ENCODE measurements at regions not wholly inside any gene's neighbourhood (a gene's known extent, or its start where the extent isn't known, plus 50 kb on each side); places are given as distances from the start of the nearest gene placed in this dataset.
"Not testable (repeated sequence)": the region's sequence is repeated elsewhere in the genome, so short reads cannot be mapped to it uniquely, and the experiment has no call there.

DNA sequence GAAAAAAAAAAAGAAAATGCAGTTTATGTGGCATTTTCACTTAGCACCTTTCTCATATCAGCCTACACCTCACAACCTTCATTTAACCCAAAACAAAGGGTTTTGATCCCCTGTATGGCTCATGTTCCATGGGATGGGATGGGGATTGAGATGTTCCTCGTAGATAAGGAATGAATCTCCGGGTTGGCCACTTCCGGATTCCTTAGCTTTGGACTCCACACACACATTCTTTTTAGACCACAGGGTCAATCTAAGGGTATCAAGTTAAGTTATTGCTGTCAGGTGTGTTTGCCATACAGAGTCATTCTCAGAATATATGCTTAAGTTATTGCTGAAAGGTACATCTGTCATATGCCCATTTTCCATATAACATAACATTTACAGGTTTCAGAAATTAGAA lies 301.4 kb upstream of the TGFBR2 start:
- no peak for DNase-seq

DNA sequence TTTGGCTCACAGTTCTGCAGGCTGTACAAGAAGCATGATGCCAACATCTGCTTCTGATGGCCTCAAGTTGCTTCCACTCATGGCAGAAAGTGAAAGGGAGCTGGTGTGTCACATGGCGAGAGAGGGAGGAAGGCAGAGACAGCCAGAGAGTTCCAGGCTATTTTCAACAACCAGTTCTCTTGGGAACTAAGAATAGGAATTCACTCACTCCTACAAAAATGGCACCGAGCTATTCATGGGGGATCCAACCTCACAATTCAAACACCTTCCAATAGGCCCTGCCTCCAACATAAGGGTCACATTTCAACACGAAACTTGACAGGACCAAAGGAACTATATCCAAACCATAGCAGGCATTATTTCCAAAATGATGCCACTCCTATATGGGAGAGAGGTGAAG lies 299.5 kb upstream of the TGFBR2 start:
- no peak for DNase-seq

DNA sequence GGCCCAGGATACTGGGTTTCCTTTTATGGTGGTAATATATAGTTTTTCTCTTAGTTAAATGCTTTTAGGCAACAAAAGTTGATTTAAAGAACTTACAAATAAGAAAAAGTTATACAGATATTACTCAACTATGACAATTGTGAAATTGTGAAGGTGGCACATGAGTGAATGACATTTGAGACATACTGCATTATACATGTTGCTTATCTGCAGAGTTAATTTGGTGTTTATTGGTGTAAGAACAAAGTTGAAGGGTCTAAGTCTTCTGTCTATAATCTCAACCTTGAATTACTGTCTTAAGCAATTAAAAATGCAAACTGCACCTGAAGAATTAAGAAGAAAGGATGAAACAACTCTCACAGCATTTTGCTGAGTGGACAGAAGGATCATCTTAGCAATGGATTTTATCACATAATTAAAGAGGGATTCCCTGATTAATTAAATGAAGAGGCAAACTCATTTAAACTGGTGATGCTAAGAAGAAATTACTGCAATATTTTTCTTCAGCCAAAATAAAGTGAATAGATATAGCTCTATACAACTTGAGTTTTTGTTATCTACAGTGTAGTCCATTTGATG lies 298.9 kb upstream of the TGFBR2 start:
- DNase-seq: no peak

- DNase-seq: no peak
These were observed 298.3 kb upstream of the TGFBR2 start for GRCh38 chr3:30308131-30308530.

DNA sequence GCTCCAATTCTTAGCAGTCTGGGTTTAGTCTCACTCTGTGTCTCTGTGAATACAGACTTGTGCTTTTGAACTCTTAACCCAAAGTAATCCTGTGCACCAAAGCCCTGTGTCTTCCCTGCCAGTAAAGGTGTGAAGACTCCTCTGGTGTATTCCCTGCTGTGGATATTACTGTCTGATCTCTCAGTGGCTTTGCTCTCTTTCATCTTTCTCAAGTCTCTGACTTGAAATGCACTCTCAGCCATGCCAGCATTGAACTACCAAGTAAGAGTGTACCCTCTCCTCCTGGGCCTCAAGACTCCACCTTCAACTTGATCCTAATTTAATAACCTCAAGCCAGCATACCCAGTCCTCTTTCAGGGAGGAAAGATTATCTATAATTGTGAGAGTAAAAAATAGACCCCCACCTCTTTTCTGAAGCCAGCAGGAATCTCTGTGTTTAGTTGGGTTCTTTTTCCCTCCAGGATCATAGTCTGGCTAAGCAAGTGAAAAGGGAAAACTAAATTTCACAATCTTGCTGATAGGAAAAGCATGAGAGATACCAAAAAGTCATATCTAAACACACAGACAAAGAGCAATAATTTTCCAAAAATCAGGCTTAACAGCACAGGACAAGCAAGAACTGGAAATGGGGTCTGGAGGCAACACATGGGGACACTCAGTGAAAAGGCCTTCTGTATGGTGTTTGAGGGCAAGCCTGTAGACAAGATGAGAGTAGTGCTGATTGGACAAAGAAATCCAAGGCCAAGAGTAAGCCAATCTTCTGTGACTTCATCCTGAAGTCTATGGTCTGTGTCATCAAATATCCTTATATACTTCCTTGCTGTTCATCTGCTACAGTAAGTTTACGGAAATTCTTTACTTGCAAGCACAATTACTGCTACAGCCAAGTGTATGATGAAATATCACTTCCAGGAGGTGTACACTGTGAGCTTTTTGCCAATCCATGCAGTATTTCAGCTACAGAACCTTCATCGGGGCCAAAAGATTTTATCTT lies 296.1 kb upstream of the TGFBR2 start:
- DNase-seq: no peak

DNA sequence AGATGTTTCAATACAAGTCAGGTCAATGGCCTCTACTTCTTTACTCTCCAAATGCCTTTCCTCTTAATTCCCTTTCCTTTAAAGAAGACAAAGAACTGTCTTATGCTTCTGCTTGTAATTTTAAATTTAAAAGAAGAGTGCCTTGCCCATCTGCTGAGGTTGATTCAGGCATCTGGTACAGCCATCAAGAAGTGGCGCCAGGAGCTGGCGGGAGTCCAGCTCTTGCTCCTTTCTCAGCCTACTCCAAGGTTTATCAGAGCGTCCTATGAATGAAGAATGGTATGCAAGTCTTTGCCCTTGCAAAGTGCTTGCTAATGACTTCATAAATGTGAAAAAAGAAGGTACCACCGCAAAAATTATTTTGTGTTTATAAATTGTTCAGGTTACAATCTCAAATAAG lies 294.6 kb upstream of the TGFBR2 start:
- DNase-seq: no peak

- no peak for DNase-seq
These were observed 292.6 kb upstream of the TGFBR2 start for GRCh38 chr3:30313840-30314239.

DNA sequence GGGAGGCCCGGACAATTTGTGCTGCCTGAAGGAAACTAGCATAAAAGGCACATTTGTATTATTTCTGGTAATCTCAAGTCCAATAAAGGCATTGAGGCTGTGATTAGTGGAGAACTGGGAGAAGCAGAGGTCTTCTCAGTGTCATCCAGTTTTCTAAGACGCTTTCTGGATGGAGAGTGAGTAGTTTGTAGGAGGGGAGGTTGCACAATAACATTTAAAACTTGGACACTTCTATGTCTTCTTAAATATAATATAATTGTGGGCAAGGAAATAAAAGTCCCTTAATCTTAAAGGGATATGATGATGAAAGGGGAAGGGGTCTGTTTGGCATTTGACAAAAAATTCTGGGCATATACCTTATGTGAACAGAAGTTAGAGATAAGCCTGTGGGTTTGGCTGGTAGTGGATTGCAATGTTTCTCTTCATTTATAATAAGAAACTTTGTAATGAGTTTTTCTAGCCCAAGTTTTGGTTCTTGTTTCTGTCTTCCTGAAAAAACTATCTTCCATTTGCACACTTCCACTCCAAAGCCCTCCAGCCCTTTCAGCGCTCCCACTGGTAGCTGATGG lies 291.6 kb upstream of the TGFBR2 start:
- no peak for DNase-seq

- DNase-seq: no peak
These were observed 291.0 kb upstream of the TGFBR2 start for GRCh38 chr3:30315447-30315846.

GRCh38 chr3:30317561-30317960 lies 288.8 kb upstream of the TGFBR2 start:
- no peak for DNase-seq

DNA sequence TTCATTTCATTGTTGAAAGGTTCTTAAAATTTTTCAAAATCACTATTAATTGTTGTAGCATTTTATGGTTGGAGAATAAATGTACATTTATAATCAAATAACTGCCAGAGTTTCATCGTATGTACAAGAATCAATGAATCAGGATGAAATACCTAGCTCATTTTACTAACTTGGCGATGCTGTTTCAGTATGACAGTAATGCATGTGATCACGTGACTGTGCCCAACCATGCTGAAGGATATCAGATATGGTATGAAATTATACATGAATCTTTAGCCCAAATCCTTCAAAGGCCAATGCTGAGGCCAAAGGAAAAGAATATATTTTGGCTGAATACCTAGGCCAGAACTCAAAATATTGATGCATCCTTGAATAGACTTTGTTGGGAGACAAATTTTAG lies 288.3 kb upstream of the TGFBR2 start:
- no peak for DNase-seq

- DNase-seq: peak; percentile 28 to 50 (median 44)
These were observed 286.7 kb upstream of the TGFBR2 start for GRCh38 chr3:30319713-30320112.

DNA sequence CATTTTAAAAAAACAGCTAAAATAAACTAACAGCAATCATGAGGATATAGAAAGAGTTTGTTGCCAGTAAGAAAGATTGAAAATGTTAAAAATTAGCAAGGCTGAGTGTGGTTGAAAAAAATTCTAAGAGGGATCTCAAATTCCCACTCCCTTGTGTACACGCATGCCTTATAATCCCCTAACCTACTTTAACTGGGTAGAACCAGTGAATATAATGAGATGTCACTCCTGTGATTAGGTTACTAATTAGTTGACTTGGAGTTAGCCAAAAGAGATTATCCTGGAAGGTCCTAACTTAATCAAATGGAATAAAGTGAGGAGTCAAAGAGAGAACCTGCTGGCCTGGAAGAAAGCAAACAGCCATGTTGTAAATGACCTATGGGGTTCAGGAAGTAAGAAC lies 286.0 kb upstream of the TGFBR2 start:
- DNase-seq: no peak

- DNase-seq: no peak
These were observed 285.3 kb upstream of the TGFBR2 start for GRCh38 chr3:30321065-30321464.

GRCh38 chr3:30323649-30324048 lies 282.8 kb upstream of the TGFBR2 start:
- DNase-seq: not testable (repeated sequence)

- DNase-seq: no peak
These were observed 281.8 kb upstream of the TGFBR2 start for GRCh38 chr3:30324587-30324986.

DNA sequence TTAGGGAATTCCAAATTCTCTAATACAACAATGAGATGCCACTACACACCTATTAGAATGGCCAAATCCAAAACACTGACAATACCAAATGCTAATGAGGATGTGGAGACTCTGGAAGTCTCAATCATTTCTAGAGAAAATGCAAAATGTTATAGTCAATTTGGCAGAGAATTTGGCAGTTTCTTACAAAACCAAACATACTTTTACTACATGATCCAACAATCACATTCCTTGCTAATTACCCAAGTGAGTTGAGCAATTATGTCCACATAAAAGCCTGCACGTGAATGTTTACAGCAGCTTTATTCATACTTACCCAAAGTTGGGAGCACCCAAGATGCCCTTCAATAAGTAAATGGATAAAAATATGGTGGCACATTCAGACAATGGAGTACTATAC lies 278.4 kb upstream of the TGFBR2 start:
- DNase-seq: not testable (repeated sequence)

GRCh38 chr3:30328935-30329334 lies 277.5 kb upstream of the TGFBR2 start:
- not testable (repeated sequence) for DNase-seq

DNA sequence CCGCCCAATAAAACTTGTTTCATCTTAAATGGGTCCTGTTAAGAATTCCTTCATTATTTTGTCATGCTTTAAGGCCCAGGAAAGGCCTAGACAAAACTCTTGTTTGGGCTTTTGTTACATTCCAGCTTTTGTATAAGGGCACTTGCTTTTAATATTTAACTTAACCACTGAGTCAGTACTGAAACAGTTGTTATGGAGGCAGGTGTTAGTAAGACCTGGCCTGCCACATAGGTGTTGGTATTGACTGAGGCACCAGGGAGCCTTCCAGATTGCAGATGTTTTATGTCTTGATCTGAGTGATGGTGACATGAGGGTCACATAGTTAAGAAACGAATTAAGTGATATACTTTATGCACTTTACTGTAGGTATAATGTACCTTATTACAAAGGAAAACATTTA lies 274.9 kb upstream of the TGFBR2 start:
- DNase-seq: no peak

DNA sequence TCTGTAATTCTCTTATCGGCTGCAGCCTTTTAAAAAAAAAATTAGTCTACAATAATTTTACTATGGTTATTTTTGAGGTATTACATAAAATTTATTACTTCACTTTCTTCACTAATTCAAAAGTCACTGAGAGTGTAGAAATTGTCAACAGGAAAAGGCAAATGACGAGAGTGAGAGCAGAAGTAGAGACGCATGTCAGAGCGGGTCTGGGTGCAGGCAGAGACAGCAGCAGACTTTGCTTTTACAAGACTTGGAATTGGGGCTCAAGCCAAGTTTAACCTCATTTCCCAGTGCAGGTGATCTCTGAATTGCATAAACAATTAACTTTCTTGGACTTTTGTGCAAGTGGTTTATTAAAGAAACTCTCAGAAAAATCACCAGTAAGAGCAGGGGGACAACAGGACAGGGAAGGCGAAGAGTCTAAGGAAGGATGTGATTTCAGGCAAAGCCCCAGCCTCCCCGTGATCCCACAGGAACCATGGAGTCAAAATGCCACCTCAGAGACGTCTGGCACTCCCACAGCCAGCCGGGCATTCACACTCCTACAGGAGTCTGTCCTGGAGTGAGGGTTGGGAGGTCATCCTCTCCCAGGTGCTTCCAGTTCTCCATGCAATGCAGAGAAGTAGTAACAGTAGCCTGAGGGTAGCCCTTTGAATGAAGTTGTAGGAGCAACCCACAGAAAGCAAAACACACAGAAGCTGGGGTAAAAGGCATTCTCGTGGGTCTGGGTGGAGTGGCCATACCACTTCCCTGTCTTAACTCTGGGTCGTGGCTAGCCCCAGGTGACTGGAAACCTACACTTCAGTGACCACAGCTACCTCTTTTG lies 274.0 kb upstream of the TGFBR2 start:
- peak in 1 of 3 donors; percentile 24 for DNase-seq

- no peak for DNase-seq
These were observed 273.3 kb upstream of the TGFBR2 start for GRCh38 chr3:30333143-30333542.

- DNase-seq: no peak
These were observed 272.5 kb upstream of the TGFBR2 start for GRCh38 chr3:30333903-30334302.

DNA sequence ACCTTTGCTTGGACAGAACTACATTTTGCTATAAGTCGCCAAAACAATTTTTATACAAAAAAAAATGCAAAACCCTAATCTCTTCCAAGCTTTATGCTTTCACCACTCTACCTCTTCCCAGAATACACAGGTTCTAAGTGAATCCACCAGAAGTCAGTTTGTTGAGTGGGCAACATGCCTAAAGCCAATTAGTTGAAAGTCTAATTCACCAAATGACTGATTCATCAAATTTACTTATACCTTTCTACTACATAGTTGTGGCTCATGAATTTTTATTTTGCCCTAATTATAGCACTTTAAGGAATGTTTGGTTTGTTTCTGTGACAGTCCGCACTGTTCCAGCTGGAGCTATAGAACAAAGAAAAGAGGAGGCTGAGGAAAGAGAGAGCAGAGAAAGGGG lies 265.9 kb upstream of the TGFBR2 start:
- no peak for DNase-seq
